ENCODE measurements at regions not wholly inside any gene's neighbourhood (a gene's known extent, or its start where the extent isn't known, plus 50 kb on each side); places are given as distances from the start of the nearest gene placed in this dataset.

GRCh38 chr2:8564475-8564874 lies 117.4 kb upstream of the ID2 start:
- no peak for TF ChIP-seq ZNF140 (tag by site-specific recombination; IDR thresholded peaks at IDR 0.05)
- no peak for TF ChIP-seq CTCF (tag by site-specific recombination; IDR thresholded peaks at IDR 0.05)
- no peak for TF ChIP-seq ZNF184 (tag by site-specific recombination; IDR thresholded peaks at IDR 0.05)
- TF ChIP-seq ZNF280D (tag by site-specific recombination; IDR thresholded peaks at IDR 0.05), result no peak
- TF ChIP-seq ZNF274 (IDR thresholded peaks at IDR 0.05; ENCODE audit: low read length), result no peak
- no peak for TF ChIP-seq ZNF274 (tag by site-specific recombination; IDR thresholded peaks at IDR 0.05; ENCODE audit: borderline replicate concordance)
